KBM-7 (cell line): ENCODE measurements at regions not wholly inside any gene's neighbourhood (a gene's known extent, or its start where the extent isn't known, plus 50 kb on each side); places are given as distances from the start of the nearest gene placed in this dataset.

Source experiments
- DNase-seq: peaks from one replicate; pipeline ENCODE4 v3.0.0-alpha.2; 2015
- in situ Hi-C: fragments of 300-500 bp; cut with MboI; formaldehyde crosslinking; loops from 2 replicates; pipeline ENCODE4 v1.14.3; 2020; ENCODE audit warnings: low sequenced_read_pairs, low pct_unique_long_range_greater_than_20kb, mixed read lengths

GRCh38 chr21:27827972-27828371, 861.1 kb upstream of the ADAMTS5 start:
- in situ Hi-C loops = no loop called here
- no peak for DNase-seq

- in situ Hi-C loops = no loop called here
- no peak for DNase-seq
Observed at GRCh38 chr21:27825035-27825434, 858.1 kb upstream of the ADAMTS5 start.

- in situ Hi-C loops = no loop called here
- DNase-seq = no peak
Observed at GRCh38 chr21:27823652-27824201, 856.8 kb upstream of the ADAMTS5 start.

GRCh38 chr21:27820342-27820741, 853.5 kb upstream of the ADAMTS5 start:
- in situ Hi-C loops = no loop called here

GRCh38 chr21:27819299-27819698, 852.4 kb upstream of the ADAMTS5 start:
- no peak for DNase-seq
- in situ Hi-C loops = no loop called here

More at GRCh38 chr21:27820342-27820741, 853.5 kb upstream of the ADAMTS5 start:
- DNase-seq = no peak

- no peak for DNase-seq
- in situ Hi-C loops = no loop called here
Observed at GRCh38 chr21:27818847-27819246, 852.0 kb upstream of the ADAMTS5 start.

GRCh38 chr21:27817902-27818623, 851.2 kb upstream of the ADAMTS5 start:
- in situ Hi-C loops = no loop called here
- DNase-seq = no peak

GRCh38 chr21:27817074-27817473, 850.2 kb upstream of the ADAMTS5 start:
- no peak for DNase-seq
- in situ Hi-C loops = no loop called here

- in situ Hi-C loops = no loop called here
- no peak for DNase-seq
Observed at GRCh38 chr21:27816301-27816700, 849.4 kb upstream of the ADAMTS5 start.

GRCh38 chr21:27814226-27814625, 847.3 kb upstream of the ADAMTS5 start:
- DNase-seq = no peak
- in situ Hi-C loops = no loop called here

GRCh38 chr21:27813750-27814149, 846.9 kb upstream of the ADAMTS5 start:
- DNase-seq = no peak
- in situ Hi-C loops = no loop called here

GRCh38 chr21:27813344-27813743, 846.5 kb upstream of the ADAMTS5 start:
- DNase-seq = no peak

GRCh38 chr21:27812279-27812678, 845.4 kb upstream of the ADAMTS5 start:
- DNase-seq = no peak
- in situ Hi-C loops = no loop called here

More at GRCh38 chr21:27813344-27813743, 846.5 kb upstream of the ADAMTS5 start:
- in situ Hi-C loops = no loop called here

GRCh38 chr21:27808923-27809322, 842.0 kb upstream of the ADAMTS5 start:
- in situ Hi-C loops = no loop called here
- no peak for DNase-seq

GRCh38 chr21:27807596-27807995, 840.7 kb upstream of the ADAMTS5 start:
- in situ Hi-C loops = no loop called here
- no peak for DNase-seq

- in situ Hi-C loops = no loop called here
- no peak for DNase-seq
Observed at GRCh38 chr21:27806281-27806680, 839.4 kb upstream of the ADAMTS5 start.

GRCh38 chr21:27805696-27806095, 838.8 kb upstream of the ADAMTS5 start:
- in situ Hi-C loops = no loop called here
- no peak for DNase-seq

- in situ Hi-C loops = no loop called here
- DNase-seq = no peak
Observed at GRCh38 chr21:27804515-27804914, 837.6 kb upstream of the ADAMTS5 start.

GRCh38 chr21:27803571-27803970, 836.7 kb upstream of the ADAMTS5 start:
- in situ Hi-C loops = no loop called here
- DNase-seq = no peak

GRCh38 chr21:27802816-27803475, 836.1 kb upstream of the ADAMTS5 start:
- in situ Hi-C loops = no loop called here
- peak; percentile 60 for DNase-seq
